GM23338 (cell line): ENCODE measurements at regions not wholly inside any gene's neighbourhood (a gene's known extent, or its start where the extent isn't known, plus 50 kb on each side); places are given as distances from the start of the nearest gene placed in this dataset.

Source experiments
- ATAC-seq: fragments of 200-7000 bp; cut with Tn5 transposase; 3 replicates; pipeline ENCODE4 v1.9.1; 2020
- DNase-seq: peaks from one replicate; pipeline ENCODE4 v3.0.0-alpha.2; 2015; ENCODE audit warnings: low spot score
- H2AFZ ChIP-seq: fragments of 200-600 bp; sonication (generic); 2 replicates; pipeline ENCODE4 v1.8.0; 2016; ENCODE audit warnings: antibody characterized with exemption, mild to moderate bottlenecking, moderate library complexity
- H3F3A ChIP-seq: fragments of 200-600 bp; sonication (generic); replicated peaks from 2 replicates; pipeline ENCODE4 v1.8.0; 2017; ENCODE audit warnings: antibody characterized with exemption, mixed run types, low read depth
- H3K27ac ChIP-seq: fragments of 200-600 bp; sonication (generic); 2 replicates; pipeline ENCODE4 v1.6.1; 2016; ENCODE audit warnings: low read depth
- H3K27me3 ChIP-seq: fragments of 200-600 bp; sonication (generic); 2 replicates; pipeline ENCODE4 v1.8.0; 2016; ENCODE audit warnings: mild to moderate bottlenecking, mixed run types, moderate library complexity; ENCODE audit not compliant: insufficient read depth
- H3K36me3 ChIP-seq: fragments of 200-600 bp; sonication (generic); 2 replicates; pipeline ENCODE4 v1.8.0; 2016; ENCODE audit warnings: mild to moderate bottlenecking; ENCODE audit not compliant: insufficient read depth
- H3K4me1 ChIP-seq: fragments of 200-600 bp; sonication (generic); 2 replicates; pipeline ENCODE4 v1.8.0; 2016; ENCODE audit warnings: mild to moderate bottlenecking, moderate library complexity; ENCODE audit not compliant: insufficient read depth
- H3K4me2 ChIP-seq: fragments of 200-600 bp; sonication (generic); 2 replicates; pipeline ENCODE4 v1.7.1; 2017; ENCODE audit warnings: mixed run types
- H3K4me3 ChIP-seq: fragments of 200-600 bp; sonication (generic); 2 replicates; pipeline ENCODE4 v1.6.1; 2016; ENCODE audit warnings: mixed run types
- H3K79me2 ChIP-seq: fragments of 200-600 bp; sonication (generic); replicated peaks from 2 replicates; pipeline ENCODE4 v1.8.0; 2017; ENCODE audit warnings: mild to moderate bottlenecking; ENCODE audit not compliant: insufficient read depth
- H3K9me2 ChIP-seq: fragments of 200-600 bp; sonication (generic); 2 replicates; pipeline ENCODE4 v1.8.0; 2017; ENCODE audit not compliant: insufficient read depth
- H4K20me1 ChIP-seq: fragments of 200-600 bp; sonication (generic); replicated peaks from 2 replicates; pipeline ENCODE4 v1.8.0; 2017; ENCODE audit warnings: mild to moderate bottlenecking; ENCODE audit not compliant: insufficient read depth
- H3K27ac Mint-ChIP-seq: 2 replicates; pipeline ENCODE4 v1.8.0; 2020; ENCODE audit warnings: inconsistent platforms, mild to moderate bottlenecking, moderate library complexity, mixed read lengths
- H3K27me3 Mint-ChIP-seq: 3 replicates; pipeline ENCODE4 v1.8.0; 2022; ENCODE audit warnings: low read depth, mild to moderate bottlenecking, moderate library complexity, mixed read lengths, inconsistent platforms; ENCODE audit not compliant: insufficient read depth, poor library complexity
- H3K36me3 Mint-ChIP-seq: 3 replicates; pipeline ENCODE4 v1.8.0; 2021; ENCODE audit warnings: low read depth, mild to moderate bottlenecking, inconsistent platforms, moderate library complexity, mixed read lengths
- H3K4me1 Mint-ChIP-seq: 3 replicates; pipeline ENCODE4 v1.8.0; 2020; ENCODE audit warnings: mild to moderate bottlenecking, inconsistent platforms, mixed read lengths
- H3K4me3 Mint-ChIP-seq: 3 replicates; pipeline ENCODE4 v1.8.0; 2021; ENCODE audit warnings: moderate library complexity, mild to moderate bottlenecking, inconsistent platforms, mixed read lengths
- H3K9me3 Mint-ChIP-seq: 3 replicates; pipeline ENCODE4 v1.8.0; 2020; ENCODE audit warnings: moderate library complexity, mild to moderate bottlenecking, inconsistent platforms, mixed read lengths
- CTCF ChIP-seq, 2 experiments: fragments of 200-600 bp in 1 of 2; sonication (generic) in 1 of 2; conservative IDR thresholded peaks; 2 replicates each; pipeline versions ENCODE4 v1.5.1 to v1.6.1; 2016 to 2017; ENCODE audit warnings: antibody characterized with exemption in 2 of 2, low read depth in 2 of 2, mild to moderate bottlenecking in 2 of 2, moderate library complexity in 1 of 2
- ETS1 ChIP-seq: IDR thresholded peaks from 2 replicates; pipeline ENCODE4 v1.6.1; 2016; ENCODE audit warnings: antibody characterized with exemption
- EZH2phosphoT487 ChIP-seq: fragments of 200-600 bp; sonication (generic); IDR thresholded peaks from one replicate; pipeline ENCODE4 v1.8.1; 2018; ENCODE audit warnings: antibody characterized with exemption; ENCODE audit not compliant: unreplicated experiment
- NANOG ChIP-seq: IDR thresholded peaks from 2 replicates; pipeline ENCODE4 v1.6.1; 2016; ENCODE audit warnings: antibody characterized with exemption, borderline replicate concordance
- POLR2AphosphoS5 ChIP-seq: IDR thresholded peaks from 2 replicates; pipeline ENCODE4 v1.6.1; 2016; ENCODE audit warnings: antibody characterized with exemption, low read depth
- STAT1 ChIP-seq: IDR thresholded peaks from one replicate; pipeline ENCODE4 v1.6.1; 2016; ENCODE audit warnings: antibody characterized with exemption; ENCODE audit not compliant: unreplicated experiment
- ZNF114 ChIP-seq: fragments of 250-450 bp; sonication (Bioruptor Pico); IDR thresholded peaks from 2 replicates; pipeline ENCODE4 v1.5.0; 2020; ENCODE audit warnings: mild to moderate bottlenecking, moderate library complexity
- ZNF462 ChIP-seq: fragments of 250-450 bp; sonication (Bioruptor Pico); IDR thresholded peaks from 2 replicates; pipeline ENCODE4 v1.5.0; 2020; ENCODE audit warnings: mild to moderate bottlenecking, moderate library complexity

GRCh38 chr2:377414-377813 is 89.5 kb upstream of the ALKAL2 start (continued):
- TF ChIP-seq ZNF462 (CRISPR knock-in tag) (no peak), ZNF114 (CRISPR knock-in tag) (no peak), NANOG (no peak), CTCF (conservative IDR thresholded peaks at IDR 0.05; ENCODE audit: low read depth in 2 of 2) (no peak), EZH2phosphoT487 (no peak), POLR2AphosphoS5 (no peak), STAT1 (no peak)

GRCh38 chr2:375956-376307 is 88.0 kb upstream of the ALKAL2 start:
- Histone ChIP-seq H3K4me3 (no peak overlapping the region), H3K9me2 (peaks cover 5% of the 10 kb centered on the region; the same call in 1 of the 2 replicates), H4K20me1 (no peaks in the 10 kb centered on the region), H2AFZ (no peak overlapping the region), H3F3A (no peaks in the 10 kb centered on the region), H3K4me2 (no peak overlapping the region), H3K27ac (no peak overlapping the region), H3K27me3 (no peaks in the 10 kb centered on the region), H3K79me2 (no peaks in the 10 kb centered on the region), H3K4me1 (no peaks in the 10 kb centered on the region), H3K36me3 (no peaks in the 10 kb centered on the region)
- DNase-seq (no peak), ATAC-seq (no peak)
- no peak overlapping the region for H3K4me3 Mint-ChIP-seq
- no peaks in the 10 kb centered on the region for H3K4me1 Mint-ChIP-seq
- H3K27me3 Mint-ChIP-seq = peaks cover 2% of the 10 kb centered on the region
- peaks cover 3% of the 10 kb centered on the region; the same call in 1 of the 3 replicates for H3K36me3 Mint-ChIP-seq
- peaks cover 2% of the 10 kb centered on the region; the same call in 1 of the 3 replicates for H3K9me3 Mint-ChIP-seq
- H3K27ac Mint-ChIP-seq = no peak overlapping the region
- no peak for TF ChIP-seq ETS1
- no peak for TF ChIP-seq STAT1
